Activated naive CD8-positive, alpha-beta T cell (primary cell): ENCODE measurements at regions not wholly inside any gene's neighbourhood (a gene's known extent, or its start where the extent isn't known, plus 50 kb on each side); places are given as distances from the start of the nearest gene placed in this dataset.

Experiments
- H3K27ac Mint-ChIP-seq: one replicate; pipeline ENCODE4 v1.8.0; 2021; ENCODE audit warnings: mixed read lengths
- H3K27me3 Mint-ChIP-seq: one replicate; pipeline ENCODE4 v1.8.0; 2021; ENCODE audit warnings: mixed read lengths
- H3K36me3 Mint-ChIP-seq: one replicate; pipeline ENCODE4 v1.8.0; 2021; ENCODE audit warnings: mixed read lengths
- H3K4me1 Mint-ChIP-seq: one replicate; pipeline ENCODE4 v1.8.0; 2021; ENCODE audit warnings: low read depth, mixed read lengths
- H3K4me3 Mint-ChIP-seq: one replicate; pipeline ENCODE4 v1.8.0; 2021; ENCODE audit warnings: mild to moderate bottlenecking, mixed read lengths
- H3K9me3 Mint-ChIP-seq: one replicate; pipeline ENCODE4 v1.8.0; 2021; ENCODE audit warnings: low read depth, mixed read lengths

- Mint-ChIP-seq H3K27ac (no peak overlapping the region), H3K27me3 (no peaks in the 10 kb centered on the region), H3K4me3 (no peak overlapping the region), H3K9me3 (no peaks in the 10 kb centered on the region), H3K36me3 (no peaks in the 10 kb centered on the region), H3K4me1 (no peaks in the 10 kb centered on the region)
These were observed 501.5 kb downstream of the NR4A2 start for GRCh38 chr2:155830817-155831579.

- no peaks in the 10 kb centered on the region for H3K4me1 Mint-ChIP-seq
- H3K27me3 Mint-ChIP-seq, result no peaks in the 10 kb centered on the region
- no peak overlapping the region for H3K27ac Mint-ChIP-seq
- no peaks in the 10 kb centered on the region for H3K9me3 Mint-ChIP-seq
- H3K4me3 Mint-ChIP-seq, result no peak overlapping the region
- no peaks in the 10 kb centered on the region for H3K36me3 Mint-ChIP-seq
These were observed 502.2 kb downstream of the NR4A2 start for GRCh38 chr2:155830351-155830750.

- H3K4me3 Mint-ChIP-seq, result no peak overlapping the region
- no peaks in the 10 kb centered on the region for H3K4me1 Mint-ChIP-seq
- H3K27ac Mint-ChIP-seq, result no peak overlapping the region
- H3K9me3 Mint-ChIP-seq, result no peaks in the 10 kb centered on the region
- H3K27me3 Mint-ChIP-seq, result no peaks in the 10 kb centered on the region
- no peaks in the 10 kb centered on the region for H3K36me3 Mint-ChIP-seq
These were observed 506.6 kb downstream of the NR4A2 start for GRCh38 chr2:155825876-155826275.

- Mint-ChIP-seq H3K4me1 (no peaks in the 10 kb centered on the region), H3K27me3 (no peaks in the 10 kb centered on the region), H3K9me3 (peaks cover 10% of the 10 kb centered on the region), H3K4me3 (no peak overlapping the region), H3K36me3 (no peaks in the 10 kb centered on the region), H3K27ac (no peak overlapping the region)
These were observed 516.7 kb downstream of the NR4A2 start for GRCh38 chr2:155815851-155816250.

DNA sequence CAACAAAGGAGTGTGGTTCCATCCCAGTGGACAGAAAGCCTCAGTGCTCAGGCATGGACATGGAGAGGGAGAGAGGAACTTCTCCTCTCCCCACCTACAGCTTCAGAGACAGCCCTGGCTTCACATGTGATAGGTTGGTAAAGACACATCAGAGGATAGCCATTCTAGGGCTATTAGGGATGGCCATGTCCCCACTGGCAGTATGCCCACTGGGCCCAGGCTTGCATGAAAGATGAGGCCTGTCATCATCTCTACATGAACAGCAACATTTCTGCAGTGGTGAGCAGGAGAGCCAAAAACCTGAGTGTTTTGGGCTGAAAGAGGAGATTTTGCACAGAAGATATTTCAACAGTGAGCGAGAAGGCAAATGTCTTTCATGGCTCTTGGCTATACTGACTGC, 517.2 kb downstream of the NR4A2 start:
- Mint-ChIP-seq H3K4me1 (no peaks in the 10 kb centered on the region), H3K27me3 (no peaks in the 10 kb centered on the region), H3K36me3 (no peaks in the 10 kb centered on the region), H3K27ac (no peak overlapping the region), H3K4me3 (no peak overlapping the region), H3K9me3 (peaks cover 8% of the 10 kb centered on the region)

- H3K9me3 Mint-ChIP-seq, result no peaks in the 10 kb centered on the region
- no peaks in the 10 kb centered on the region for H3K36me3 Mint-ChIP-seq
- no peaks in the 10 kb centered on the region for H3K4me1 Mint-ChIP-seq
- H3K4me3 Mint-ChIP-seq, result no peak overlapping the region
- H3K27ac Mint-ChIP-seq, result no peak overlapping the region
- H3K27me3 Mint-ChIP-seq, result no peaks in the 10 kb centered on the region
These were observed 522.1 kb downstream of the NR4A2 start for GRCh38 chr2:155810411-155810810.

- Mint-ChIP-seq H3K36me3 (no peaks in the 10 kb centered on the region), H3K4me3 (no peak overlapping the region), H3K4me1 (no peaks in the 10 kb centered on the region), H3K27ac (no peak overlapping the region), H3K9me3 (no peaks in the 10 kb centered on the region), H3K27me3 (no peaks in the 10 kb centered on the region)
These were observed 529.6 kb downstream of the NR4A2 start for GRCh38 chr2:155802888-155803287.

DNA sequence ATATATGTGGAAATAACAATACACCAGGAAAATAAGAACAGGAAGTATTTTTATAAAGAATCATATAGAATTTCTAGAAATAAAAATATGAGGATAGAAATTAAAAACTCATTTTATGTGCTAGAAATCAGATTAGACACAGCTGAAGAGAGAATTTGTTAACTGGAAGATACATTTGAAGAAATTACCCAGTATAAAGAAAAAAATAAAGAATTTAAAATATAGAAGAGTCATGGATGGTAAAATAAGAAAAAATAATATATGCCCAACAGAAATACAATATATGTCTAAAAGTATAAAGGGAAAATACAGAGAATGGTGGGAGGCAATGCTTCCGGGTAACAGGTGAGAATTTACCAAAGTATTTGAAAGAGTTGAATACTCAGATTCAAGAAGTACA, 539.9 kb downstream of the NR4A2 start:
- Mint-ChIP-seq H3K27me3 (no peaks in the 10 kb centered on the region), H3K4me3 (no peak overlapping the region), H3K9me3 (peaks cover 14% of the 10 kb centered on the region), H3K27ac (no peak overlapping the region), H3K36me3 (no peaks in the 10 kb centered on the region), H3K4me1 (no peaks in the 10 kb centered on the region)

- H3K36me3 Mint-ChIP-seq, result no peaks in the 10 kb centered on the region
- H3K4me3 Mint-ChIP-seq, result no peak overlapping the region
- no peaks in the 10 kb centered on the region for H3K9me3 Mint-ChIP-seq
- no peaks in the 10 kb centered on the region for H3K27me3 Mint-ChIP-seq
- H3K27ac Mint-ChIP-seq, result no peak overlapping the region
- H3K4me1 Mint-ChIP-seq, result no peaks in the 10 kb centered on the region
These were observed 562.0 kb downstream of the NR4A2 start for GRCh38 chr2:155770516-155770915.

DNA sequence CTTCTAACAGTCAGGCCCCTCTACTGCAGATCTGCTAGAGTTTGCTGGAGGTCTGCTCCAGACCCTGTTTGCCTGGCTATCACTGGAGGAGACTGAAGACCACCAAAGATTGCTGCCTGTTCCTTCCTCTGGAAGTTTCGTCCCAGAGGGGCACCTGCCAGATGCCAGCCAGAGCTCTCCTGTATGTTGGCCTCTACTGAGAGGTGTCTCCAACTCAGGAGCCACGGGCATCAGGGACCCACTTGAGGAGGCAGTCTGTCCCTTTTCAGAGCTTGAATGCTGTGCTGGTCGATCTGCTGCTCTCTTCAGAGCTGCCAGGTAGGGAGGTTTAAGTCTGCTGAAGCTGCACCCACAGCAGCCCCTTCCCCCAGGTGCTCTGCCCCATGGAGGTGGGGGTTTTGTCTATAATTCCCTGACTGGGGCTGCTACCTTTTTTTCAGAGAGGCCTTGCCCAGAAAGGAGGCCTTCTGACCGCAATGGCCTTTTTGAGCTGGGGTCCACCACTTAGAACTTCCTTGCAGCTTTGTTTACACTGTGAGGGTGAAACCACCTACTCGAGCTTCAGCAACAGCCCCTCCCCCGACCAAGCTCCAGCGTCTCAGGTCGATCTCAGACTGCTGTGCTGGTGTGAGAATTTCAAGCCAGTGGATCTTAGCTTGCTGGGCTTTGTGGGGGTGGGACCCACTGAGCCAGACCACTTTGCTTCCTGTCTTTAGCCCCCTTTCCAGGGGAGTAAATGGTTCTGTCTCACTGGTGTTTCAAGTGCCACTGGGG, 566.0 kb downstream of the NR4A2 start:
- Mint-ChIP-seq H3K9me3 (no peaks in the 10 kb centered on the region), H3K27me3 (no peaks in the 10 kb centered on the region), H3K4me1 (no peaks in the 10 kb centered on the region), H3K36me3 (no peaks in the 10 kb centered on the region), H3K4me3 (no peak overlapping the region), H3K27ac (no peak overlapping the region)

DNA sequence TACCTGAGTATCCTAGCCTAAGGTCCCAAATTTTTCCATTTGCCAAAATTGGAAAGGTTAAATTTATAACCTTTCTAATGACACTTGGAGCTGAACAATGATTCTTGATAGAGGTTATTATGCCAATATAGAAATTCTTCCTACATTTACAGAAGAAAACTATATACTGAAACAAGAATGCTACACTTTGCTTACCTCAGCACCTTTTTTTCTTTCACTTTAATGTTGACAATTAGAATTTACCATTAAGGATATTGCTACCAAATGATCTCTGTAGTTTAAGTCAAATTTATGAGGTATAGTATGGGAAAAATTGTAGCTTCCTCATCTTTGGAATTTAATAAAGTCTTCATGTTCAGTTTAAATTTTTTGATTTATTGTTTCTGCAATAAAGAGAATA, 577.0 kb downstream of the NR4A2 start:
- no peak overlapping the region for H3K4me3 Mint-ChIP-seq
- no peaks in the 10 kb centered on the region for H3K27me3 Mint-ChIP-seq
- no peaks in the 10 kb centered on the region for H3K4me1 Mint-ChIP-seq
- peaks cover 4% of the 10 kb centered on the region for H3K9me3 Mint-ChIP-seq
- no peaks in the 10 kb centered on the region for H3K36me3 Mint-ChIP-seq
- no peak overlapping the region for H3K27ac Mint-ChIP-seq

DNA sequence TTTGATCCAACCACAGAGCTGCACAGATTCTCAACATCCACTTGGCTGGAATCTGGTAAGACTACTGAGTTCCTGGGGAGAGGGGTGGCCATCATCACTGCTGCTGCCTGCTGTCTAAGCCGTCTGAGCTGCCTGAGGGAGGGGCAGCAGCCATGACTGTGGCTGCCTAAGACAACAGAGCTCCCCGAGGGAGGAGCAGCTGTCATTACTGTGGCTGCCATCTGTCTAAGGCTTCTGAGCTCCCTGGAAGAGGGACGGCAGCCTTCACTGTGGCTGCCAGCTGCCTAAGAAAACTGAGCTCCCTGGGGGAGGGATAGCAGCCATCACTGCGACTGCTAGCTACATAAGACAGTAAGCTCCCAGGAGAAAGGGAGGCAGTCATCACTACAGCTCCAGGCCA, 584.4 kb downstream of the NR4A2 start:
- Mint-ChIP-seq H3K36me3 (no peaks in the 10 kb centered on the region), H3K4me1 (no peaks in the 10 kb centered on the region), H3K27ac (no peak overlapping the region), H3K27me3 (no peaks in the 10 kb centered on the region), H3K4me3 (no peak overlapping the region), H3K9me3 (no peaks in the 10 kb centered on the region)

GRCh38 chr2:155747531-155747930, 585.0 kb downstream of the NR4A2 start:
- Mint-ChIP-seq H3K27ac (no peak overlapping the region), H3K4me1 (no peaks in the 10 kb centered on the region), H3K9me3 (no peaks in the 10 kb centered on the region), H3K36me3 (no peaks in the 10 kb centered on the region), H3K4me3 (no peak overlapping the region), H3K27me3 (no peaks in the 10 kb centered on the region)

GRCh38 chr2:155733091-155733853, 599.2 kb downstream of the NR4A2 start:
- Mint-ChIP-seq H3K27me3 (no peaks in the 10 kb centered on the region), H3K4me3 (no peak overlapping the region), H3K36me3 (no peaks in the 10 kb centered on the region), H3K4me1 (no peaks in the 10 kb centered on the region), H3K27ac (no peak overlapping the region), H3K9me3 (no peaks in the 10 kb centered on the region)

- H3K27me3 Mint-ChIP-seq, result no peaks in the 10 kb centered on the region
- H3K9me3 Mint-ChIP-seq, result no peaks in the 10 kb centered on the region
- no peak overlapping the region for H3K27ac Mint-ChIP-seq
- no peaks in the 10 kb centered on the region for H3K36me3 Mint-ChIP-seq
- no peaks in the 10 kb centered on the region for H3K4me1 Mint-ChIP-seq
- no peak overlapping the region for H3K4me3 Mint-ChIP-seq
These were observed 601.7 kb downstream of the NR4A2 start for GRCh38 chr2:155730804-155731203.
